ENCODE measurements at regions not wholly inside any gene's neighbourhood (a gene's known extent, or its start where the extent isn't known, plus 50 kb on each side); places are given as distances from the start of the nearest gene placed in this dataset.

- DNase-seq (ENCODE audit: low read depth): no peak
- no peak for TF ChIP-seq CTCF (IDR thresholded peaks at IDR 0.05; ENCODE audit: control insufficient read depth, insufficient read depth, low read depth, low read length, missing control alignments)
- no peak overlapping the region for H3K4me3 ChIP-seq (ENCODE audit: control insufficient read depth, low read depth, low read length)
Measured at GRCh38 chr5:67679184-67679841, 482.7 kb upstream of the CD180 start.

GRCh38 chr5:67678594-67678993, 482.0 kb upstream of the CD180 start:
- DNase-seq (ENCODE audit: low read depth): no peak
- TF ChIP-seq CTCF (IDR thresholded peaks at IDR 0.05; ENCODE audit: control insufficient read depth, insufficient read depth, low read depth, low read length, missing control alignments): no peak
- no peak overlapping the region for H3K4me3 ChIP-seq (ENCODE audit: control insufficient read depth, low read depth, low read length)

GRCh38 chr5:67677422-67677970, 480.9 kb upstream of the CD180 start:
- H3K4me3 ChIP-seq (ENCODE audit: control insufficient read depth, low read depth, low read length): no peak overlapping the region
- TF ChIP-seq CTCF (IDR thresholded peaks at IDR 0.05; ENCODE audit: control insufficient read depth, insufficient read depth, low read depth, low read length, missing control alignments): no peak
- no peak for DNase-seq (ENCODE audit: low read depth)

GRCh38 chr5:67676863-67677262, 480.3 kb upstream of the CD180 start:
- TF ChIP-seq CTCF (IDR thresholded peaks at IDR 0.05; ENCODE audit: control insufficient read depth, insufficient read depth, low read depth, low read length, missing control alignments): no peak
- DNase-seq (ENCODE audit: low read depth): no peak

GRCh38 chr5:67674159-67674655, 477.6 kb upstream of the CD180 start:
- no peak for TF ChIP-seq CTCF (IDR thresholded peaks at IDR 0.05; ENCODE audit: control insufficient read depth, insufficient read depth, low read depth, low read length, missing control alignments)
- no peak for DNase-seq (ENCODE audit: low read depth)

More at GRCh38 chr5:67676863-67677262, 480.3 kb upstream of the CD180 start:
- no peak overlapping the region for H3K4me3 ChIP-seq (ENCODE audit: control insufficient read depth, low read depth, low read length)

GRCh38 chr5:67673618-67674017, 477.0 kb upstream of the CD180 start:
- no peak for TF ChIP-seq CTCF (IDR thresholded peaks at IDR 0.05; ENCODE audit: control insufficient read depth, insufficient read depth, low read depth, low read length, missing control alignments)
- no peak overlapping the region for H3K4me3 ChIP-seq (ENCODE audit: control insufficient read depth, low read depth, low read length)
- DNase-seq (ENCODE audit: low read depth): no peak

More at GRCh38 chr5:67674159-67674655, 477.6 kb upstream of the CD180 start:
- no peak overlapping the region for H3K4me3 ChIP-seq (ENCODE audit: control insufficient read depth, low read depth, low read length)

Data from AG09309 (cell line).